Esophagus muscularis mucosa (tissue), 4 donors: ENCODE measurements at regions not wholly inside any gene's neighbourhood (a gene's known extent, or its start where the extent isn't known, plus 50 kb on each side); places are given as distances from the start of the nearest gene placed in this dataset.

Experiments used
- DNase-seq: peaks from one replicate; pipeline ENCODE4 v3.0.0-alpha.2; 2017; ENCODE audit errors: extremely low spot score
- H3K27ac ChIP-seq, 4 donors: fragments of 200-600 bp; sonication (generic); replicated peaks in 1 of 4; 1 replicate in 3 of 4; 2 replicates in 1 of 4; pipeline ENCODE4 v1.5.1; 2016 to 2019; ENCODE audit warnings: mild to moderate bottlenecking in 1 of 4
- H3K27me3 ChIP-seq, 4 donors: fragments of 200-600 bp; sonication (generic); one replicate each; pipeline versions ENCODE4 v1.5.1 to v1.6.0; 2016 to 2019
- H3K36me3 ChIP-seq, 4 donors: fragments of 200-600 bp; sonication (generic); one replicate each; pipeline ENCODE4 v1.5.1; 2016 to 2019
- H3K4me1 ChIP-seq, 4 donors: fragments of 200-600 bp; sonication (generic); one replicate each; pipeline ENCODE4 v1.5.1; 2016 to 2019
- H3K4me3 ChIP-seq, 4 donors: fragments of 200-600 bp; sonication (generic); 1 replicate in 2 of 4; 2 replicates in 2 of 4; pipeline ENCODE4 v1.5.1; 2016 to 2019; ENCODE audit warnings: mild to moderate bottlenecking in 4 of 4, moderate library complexity in 1 of 4
- H3K9me3 ChIP-seq, 4 donors: fragments of 200-600 bp; sonication (generic); 1 replicate in 3 of 4; 2 replicates in 1 of 4; pipeline ENCODE4 v1.5.1; 2016 to 2019
- EP300 ChIP-seq: sonication (generic); formaldehyde crosslinking; IDR thresholded peaks from one replicate; pipeline ENCODE4 v1.6.1; 2017; ENCODE audit warnings: antibody characterized with exemption
- POLR2A ChIP-seq: fragments of 450-650 bp; IDR thresholded peaks from one replicate; pipeline ENCODE4 v1.6.1; 2017; ENCODE audit warnings: antibody characterized with exemption, moderate library complexity, mild to moderate bottlenecking, low read depth
- POLR2AphosphoS5 ChIP-seq, 2 donors: sonication (generic); formaldehyde crosslinking; IDR thresholded peaks; one replicate each; pipeline ENCODE4 v1.6.1; 2017; ENCODE audit warnings: antibody characterized with exemption in 2 of 2
- WGBS: methylation state at CpG from one replicate; pipeline ENCODE4 v1.1.5; 2018; 5-methylcytosine and 5-hydroxymethylcytosine counted together
- intact Hi-C: fragments of 100-400 bp; cut with DNase I; formaldehyde crosslinking; loops from one replicate; pipeline ENCODE4 v1.15.1; 2023
- TF ChIP-seq, protein P1 (sequence below), 3 experiments: fragments of 200-600 bp in 2 of 3; fragments of 450-650 bp in 1 of 3; sonication (generic) in 2 of 3; IDR thresholded peaks; one replicate each; pipeline ENCODE4 v1.5.1; 2017 to 2019; ENCODE audit warnings: antibody characterized with exemption in 3 of 3, mild to moderate bottlenecking in 2 of 3, moderate library complexity in 1 of 3

DNA sequence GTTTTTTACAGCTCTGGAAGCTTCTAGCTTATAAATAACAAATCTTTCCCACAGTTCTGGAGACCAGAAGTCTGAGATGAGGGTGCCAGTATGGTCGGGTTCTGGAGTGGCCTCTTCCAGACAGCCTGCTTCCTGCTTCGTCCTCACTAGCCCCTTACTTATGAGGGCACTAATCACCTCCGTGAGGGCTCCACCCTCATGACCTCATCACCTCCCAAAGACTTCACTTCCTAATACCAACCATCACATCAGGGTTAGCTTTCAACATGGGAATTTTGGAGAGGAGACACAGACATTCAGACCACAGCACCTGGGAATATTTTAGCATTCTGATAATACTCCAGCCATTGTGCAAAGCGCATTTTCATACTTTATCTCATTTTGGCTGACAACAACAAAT lies 223.7 kb upstream of the IRF2BP2 start:
- 90% methylated on average over 4 of the region's 4 CpGs for WGBS
- TF ChIP-seq POLR2AphosphoS5 (IDR thresholded peaks at IDR 0.05) (no peak), POLR2A (no peak), EP300 (no peak)
- Histone ChIP-seq H3K4me3 (no peak overlapping the region), H3K36me3 (no peaks in the 10 kb centered on the region), H3K27me3 (no peaks in the 10 kb centered on the region), H3K27ac (no peak overlapping the region), H3K4me1 (no peaks in the 10 kb centered on the region), H3K9me3 (no peaks in the 10 kb centered on the region)
- no peak for DNase-seq
- intact Hi-C loops = no loop called here

GRCh38 chr1:234833118-234833517 lies 223.1 kb upstream of the IRF2BP2 start:
- DNase-seq = no peak
- Histone ChIP-seq H3K4me1 (no peaks in the 10 kb centered on the region), H3K9me3 (no peaks in the 10 kb centered on the region), H3K27ac (no peak overlapping the region), H3K27me3 (no peaks in the 10 kb centered on the region), H3K4me3 (no peak overlapping the region), H3K36me3 (no peaks in the 10 kb centered on the region)
- 97% methylated on average over 4 of the region's 4 CpGs for WGBS
- intact Hi-C loops = no loop called here
- no peak for TF ChIP-seq EP300
- no peak for TF ChIP-seq POLR2AphosphoS5 (IDR thresholded peaks at IDR 0.05)
- no peak for TF ChIP-seq POLR2A
- TF ChIP-seq, protein P1, sequence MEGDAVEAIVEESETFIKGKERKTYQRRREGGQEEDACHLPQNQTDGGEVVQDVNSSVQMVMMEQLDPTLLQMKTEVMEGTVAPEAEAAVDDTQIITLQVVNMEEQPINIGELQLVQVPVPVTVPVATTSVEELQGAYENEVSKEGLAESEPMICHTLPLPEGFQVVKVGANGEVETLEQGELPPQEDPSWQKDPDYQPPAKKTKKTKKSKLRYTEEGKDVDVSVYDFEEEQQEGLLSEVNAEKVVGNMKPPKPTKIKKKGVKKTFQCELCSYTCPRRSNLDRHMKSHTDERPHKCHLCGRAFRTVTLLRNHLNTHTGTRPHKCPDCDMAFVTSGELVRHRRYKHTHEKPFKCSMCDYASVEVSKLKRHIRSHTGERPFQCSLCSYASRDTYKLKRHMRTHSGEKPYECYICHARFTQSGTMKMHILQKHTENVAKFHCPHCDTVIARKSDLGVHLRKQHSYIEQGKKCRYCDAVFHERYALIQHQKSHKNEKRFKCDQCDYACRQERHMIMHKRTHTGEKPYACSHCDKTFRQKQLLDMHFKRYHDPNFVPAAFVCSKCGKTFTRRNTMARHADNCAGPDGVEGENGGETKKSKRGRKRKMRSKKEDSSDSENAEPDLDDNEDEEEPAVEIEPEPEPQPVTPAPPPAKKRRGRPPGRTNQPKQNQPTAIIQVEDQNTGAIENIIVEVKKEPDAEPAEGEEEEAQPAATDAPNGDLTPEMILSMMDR (IDR thresholded peaks at IDR 0.05) = no peak

- H3K4me3 ChIP-seq = no peak overlapping the region
- 84% methylated on average over 7 of the region's 7 CpGs for WGBS
- DNase-seq = no peak
- H3K27ac ChIP-seq = no peak overlapping the region
- peaks cover 0 to 8% (median 0%) of the 10 kb centered on the region in 4 donors for H3K4me1 ChIP-seq
- intact Hi-C loops = no loop called here
- H3K27me3 ChIP-seq = no peaks in the 10 kb centered on the region
- no peaks in the 10 kb centered on the region for H3K36me3 ChIP-seq
- TF ChIP-seq, protein P1 (IDR thresholded peaks at IDR 0.05) = no peak
- TF ChIP-seq POLR2A = no peak
- no peak for TF ChIP-seq EP300
- no peak for TF ChIP-seq POLR2AphosphoS5 (IDR thresholded peaks at IDR 0.05)
- H3K9me3 ChIP-seq = no peaks in the 10 kb centered on the region
These were observed 217.7 kb upstream of the IRF2BP2 start for GRCh38 chr1:234827656-234828055.

GRCh38 chr1:234827181-234827580 lies 217.2 kb upstream of the IRF2BP2 start:
- Histone ChIP-seq H3K9me3 (no peaks in the 10 kb centered on the region), H3K4me1 (peaks cover 0 to 8% (median 0%) of the 10 kb centered on the region in 4 donors), H3K27me3 (no peaks in the 10 kb centered on the region), H3K36me3 (no peaks in the 10 kb centered on the region), H3K4me3 (no peak overlapping the region), H3K27ac (no peak overlapping the region)
- no peak for DNase-seq
- TF ChIP-seq, protein P1 (IDR thresholded peaks at IDR 0.05) = no peak
- TF ChIP-seq POLR2AphosphoS5 (IDR thresholded peaks at IDR 0.05) (no peak), POLR2A (no peak), EP300 (no peak)
- WGBS = 100% methylated on average over 1 of the region's 1 CpG
- intact Hi-C loops = no loop called here

DNA sequence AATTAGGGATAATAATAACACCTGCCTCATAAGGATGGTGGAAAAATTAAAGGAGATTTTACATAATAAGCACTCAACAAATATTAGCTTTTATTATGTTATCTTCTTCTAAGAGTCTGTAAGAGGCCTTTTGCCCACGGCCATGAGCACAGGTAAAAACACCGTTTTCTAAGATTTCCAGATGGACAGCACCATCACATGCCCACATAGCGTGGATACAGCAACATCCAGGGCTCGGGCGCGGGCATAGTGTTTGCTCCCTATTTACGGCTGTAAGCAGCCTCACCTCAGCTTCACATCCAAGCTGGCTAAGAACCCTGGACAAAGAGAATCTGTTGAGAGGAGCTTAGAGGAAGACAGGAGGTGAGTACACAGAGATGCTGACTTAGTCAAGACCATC lies 216.4 kb upstream of the IRF2BP2 start:
- DNase-seq = no peak
- H3K36me3 ChIP-seq = no peaks in the 10 kb centered on the region
- no peaks in the 10 kb centered on the region for H3K27me3 ChIP-seq
- 96% methylated on average over 7 of the region's 7 CpGs for WGBS
- H3K4me3 ChIP-seq = no peak overlapping the region
- H3K9me3 ChIP-seq = no peaks in the 10 kb centered on the region
- peaks cover 0 to 8% (median 0%) of the 10 kb centered on the region in 4 donors for H3K4me1 ChIP-seq
- no peak overlapping the region for H3K27ac ChIP-seq
- TF ChIP-seq POLR2A = no peak
- TF ChIP-seq, protein P1 (IDR thresholded peaks at IDR 0.05) = no peak
- no peak for TF ChIP-seq EP300
- no peak for TF ChIP-seq POLR2AphosphoS5 (IDR thresholded peaks at IDR 0.05)
- intact Hi-C loops = no loop called here
